ENCODE measurements at regions not wholly inside any gene's neighbourhood (a gene's known extent, or its start where the extent isn't known, plus 50 kb on each side); places are given as distances from the start of the nearest gene placed in this dataset.
A peak's percentile ranks its signal among the peaks of the same experiment; 100 is the strongest.

- DNase-seq (ENCODE audit: low read depth): no peak
Observed at GRCh38 chr5:81914696-81915095, 57.1 kb upstream of the ATG10 start.

GRCh38 chr5:81912933-81913332 is 58.9 kb upstream of the ATG10 start:
- DNase-seq (ENCODE audit: low read depth): no peak

- DNase-seq (ENCODE audit: low read depth): no peak
Observed at GRCh38 chr5:81909677-81910076, 62.1 kb upstream of the ATG10 start.

GRCh38 chr5:81908771-81909170 is 63.1 kb upstream of the ATG10 start:
- DNase-seq (ENCODE audit: low read depth): no peak

GRCh38 chr5:81908044-81908443 is 63.8 kb upstream of the ATG10 start:
- DNase-seq (ENCODE audit: low read depth): no peak

GRCh38 chr5:81907012-81907635 is 64.7 kb upstream of the ATG10 start:
- DNase-seq (ENCODE audit: low read depth): no peak

- DNase-seq (ENCODE audit: low read depth): no peak
Observed at GRCh38 chr5:81906086-81906485, 65.7 kb upstream of the ATG10 start.

- peak; percentile 4 for DNase-seq (ENCODE audit: low read depth)
Observed at GRCh38 chr5:81904861-81905260, 67.0 kb upstream of the ATG10 start.

- DNase-seq (ENCODE audit: low read depth): no peak
Observed at GRCh38 chr5:81904166-81904565, 67.7 kb upstream of the ATG10 start.

- no peak for DNase-seq (ENCODE audit: low read depth)
Observed at GRCh38 chr5:81901586-81901985, 70.2 kb upstream of the ATG10 start.

- DNase-seq (ENCODE audit: low read depth): no peak
Observed at GRCh38 chr5:81899123-81899522, 72.7 kb upstream of the ATG10 start.

- DNase-seq (ENCODE audit: low read depth): no peak
Observed at GRCh38 chr5:81898403-81898802, 73.4 kb upstream of the ATG10 start.

GRCh38 chr5:81896764-81897163 is 75.1 kb upstream of the ATG10 start:
- no peak for DNase-seq (ENCODE audit: low read depth)

GRCh38 chr5:81895307-81895706 is 76.5 kb upstream of the ATG10 start:
- no peak for DNase-seq (ENCODE audit: low read depth)

- DNase-seq (ENCODE audit: low read depth): no peak
Observed at GRCh38 chr5:81893961-81894360, 77.9 kb upstream of the ATG10 start.

GRCh38 chr5:81884871-81885270 is 87.0 kb upstream of the ATG10 start:
- DNase-seq (ENCODE audit: low read depth): no peak

- no peak for DNase-seq (ENCODE audit: low read depth)
Observed at GRCh38 chr5:81883371-81883770, 88.5 kb upstream of the ATG10 start.

- DNase-seq (ENCODE audit: low read depth): no peak
Observed at GRCh38 chr5:81881595-81881994, 90.2 kb upstream of the ATG10 start.

- no peak for DNase-seq (ENCODE audit: low read depth)
Observed at GRCh38 chr5:81879936-81880335, 91.9 kb upstream of the ATG10 start.

GRCh38 chr5:81878333-81878732 is 93.5 kb upstream of the ATG10 start:
- no peak for DNase-seq (ENCODE audit: low read depth)

- DNase-seq (ENCODE audit: low read depth): no peak
Observed at GRCh38 chr5:81866994-81867393, 104.8 kb upstream of the ATG10 start.

GRCh38 chr5:81860778-81861177 is 109.9 kb upstream of the SSBP2 start:
- DNase-seq (ENCODE audit: low read depth): no peak

GRCh38 chr5:81859624-81860023 is 108.7 kb upstream of the SSBP2 start:
- DNase-seq (ENCODE audit: low read depth): no peak
